ENCODE measurements at regions not wholly inside any gene's neighbourhood (a gene's known extent, or its start where the extent isn't known, plus 50 kb on each side); places are given as distances from the start of the nearest gene placed in this dataset.

DNA sequence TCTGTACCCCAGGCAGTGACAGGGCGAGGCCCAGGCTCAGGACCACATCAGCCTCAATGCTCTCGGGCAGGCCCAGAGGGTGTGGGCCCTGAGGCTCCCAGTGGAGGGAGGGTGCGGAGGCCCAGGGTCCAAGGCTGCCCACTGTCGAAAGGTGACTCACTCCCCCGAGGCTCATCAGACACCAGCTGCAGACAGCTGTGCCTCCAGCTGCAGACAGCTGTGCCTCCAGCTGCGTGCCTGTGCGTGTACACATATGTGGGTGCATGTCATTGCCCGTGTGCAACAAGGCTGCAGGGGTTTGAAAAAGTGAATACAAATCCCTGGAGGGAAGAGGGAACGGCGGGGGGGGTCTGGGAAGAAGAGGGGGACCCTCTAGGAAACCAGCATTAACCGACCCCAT lies 134.3 kb downstream of the BRD1 start:
- TF ChIP-seq, protein P1, sequence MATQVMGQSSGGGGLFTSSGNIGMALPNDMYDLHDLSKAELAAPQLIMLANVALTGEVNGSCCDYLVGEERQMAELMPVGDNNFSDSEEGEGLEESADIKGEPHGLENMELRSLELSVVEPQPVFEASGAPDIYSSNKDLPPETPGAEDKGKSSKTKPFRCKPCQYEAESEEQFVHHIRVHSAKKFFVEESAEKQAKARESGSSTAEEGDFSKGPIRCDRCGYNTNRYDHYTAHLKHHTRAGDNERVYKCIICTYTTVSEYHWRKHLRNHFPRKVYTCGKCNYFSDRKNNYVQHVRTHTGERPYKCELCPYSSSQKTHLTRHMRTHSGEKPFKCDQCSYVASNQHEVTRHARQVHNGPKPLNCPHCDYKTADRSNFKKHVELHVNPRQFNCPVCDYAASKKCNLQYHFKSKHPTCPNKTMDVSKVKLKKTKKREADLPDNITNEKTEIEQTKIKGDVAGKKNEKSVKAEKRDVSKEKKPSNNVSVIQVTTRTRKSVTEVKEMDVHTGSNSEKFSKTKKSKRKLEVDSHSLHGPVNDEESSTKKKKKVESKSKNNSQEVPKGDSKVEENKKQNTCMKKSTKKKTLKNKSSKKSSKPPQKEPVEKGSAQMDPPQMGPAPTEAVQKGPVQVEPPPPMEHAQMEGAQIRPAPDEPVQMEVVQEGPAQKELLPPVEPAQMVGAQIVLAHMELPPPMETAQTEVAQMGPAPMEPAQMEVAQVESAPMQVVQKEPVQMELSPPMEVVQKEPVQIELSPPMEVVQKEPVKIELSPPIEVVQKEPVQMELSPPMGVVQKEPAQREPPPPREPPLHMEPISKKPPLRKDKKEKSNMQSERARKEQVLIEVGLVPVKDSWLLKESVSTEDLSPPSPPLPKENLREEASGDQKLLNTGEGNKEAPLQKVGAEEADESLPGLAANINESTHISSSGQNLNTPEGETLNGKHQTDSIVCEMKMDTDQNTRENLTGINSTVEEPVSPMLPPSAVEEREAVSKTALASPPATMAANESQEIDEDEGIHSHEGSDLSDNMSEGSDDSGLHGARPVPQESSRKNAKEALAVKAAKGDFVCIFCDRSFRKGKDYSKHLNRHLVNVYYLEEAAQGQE (IDR thresholded peaks at IDR 0.05; ENCODE audit: insufficient read depth in 1 of 2, low read depth in 2 of 2, low read length in 1 of 2): no peak
- TF ChIP-seq TCF7L2 (IDR thresholded peaks at IDR 0.05; ENCODE audit: low read depth, low read length) (no peak), SIN3A (IDR thresholded peaks at IDR 0.05; ENCODE audit: borderline replicate concordance, insufficient read depth, low read depth, low read length) (no peak), POLR2AphosphoS5 (IDR thresholded peaks at IDR 0.05; ENCODE audit: low read depth, low read length) (no peak)
- TF ChIP-seq, protein P2, sequence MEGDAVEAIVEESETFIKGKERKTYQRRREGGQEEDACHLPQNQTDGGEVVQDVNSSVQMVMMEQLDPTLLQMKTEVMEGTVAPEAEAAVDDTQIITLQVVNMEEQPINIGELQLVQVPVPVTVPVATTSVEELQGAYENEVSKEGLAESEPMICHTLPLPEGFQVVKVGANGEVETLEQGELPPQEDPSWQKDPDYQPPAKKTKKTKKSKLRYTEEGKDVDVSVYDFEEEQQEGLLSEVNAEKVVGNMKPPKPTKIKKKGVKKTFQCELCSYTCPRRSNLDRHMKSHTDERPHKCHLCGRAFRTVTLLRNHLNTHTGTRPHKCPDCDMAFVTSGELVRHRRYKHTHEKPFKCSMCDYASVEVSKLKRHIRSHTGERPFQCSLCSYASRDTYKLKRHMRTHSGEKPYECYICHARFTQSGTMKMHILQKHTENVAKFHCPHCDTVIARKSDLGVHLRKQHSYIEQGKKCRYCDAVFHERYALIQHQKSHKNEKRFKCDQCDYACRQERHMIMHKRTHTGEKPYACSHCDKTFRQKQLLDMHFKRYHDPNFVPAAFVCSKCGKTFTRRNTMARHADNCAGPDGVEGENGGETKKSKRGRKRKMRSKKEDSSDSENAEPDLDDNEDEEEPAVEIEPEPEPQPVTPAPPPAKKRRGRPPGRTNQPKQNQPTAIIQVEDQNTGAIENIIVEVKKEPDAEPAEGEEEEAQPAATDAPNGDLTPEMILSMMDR (IDR thresholded peaks at IDR 0.05): no peak
- in situ Hi-C loops (cut with HindIII; ENCODE audit: low pct_unique_long_range_greater_than_20kb, low sequenced_read_pairs): no loop called here
- CTCF ChIA-PET: no interaction called here
- no peak for DNase-seq (ENCODE audit: low read depth, low spot score)
- POLR2A ChIA-PET: no interaction called here
- H3K4me1 ChIP-seq (ENCODE audit: control insufficient read depth, insufficient read depth, low read length): no peaks in the 10 kb centered on the region
- H3K4me3 ChIP-seq (ENCODE audit: low read depth in 2 of 2, low read length in 2 of 2): no peak overlapping the region
- no peaks in the 10 kb centered on the region for H3K9me3 ChIP-seq (ENCODE audit: control insufficient read depth, insufficient read depth, low read depth, low read length)
- no peaks in the 10 kb centered on the region for H3K36me3 ChIP-seq (ENCODE audit: control insufficient read depth, insufficient read depth, low read length)
- no peaks in the 10 kb centered on the region; the same call in 1 of the 2 replicates for H3K27me3 ChIP-seq (ENCODE audit: control insufficient read depth, insufficient read depth, low read length)
- H3K27ac ChIP-seq (ENCODE audit: low read length): no peak overlapping the region
- BruUV-seq (replicated peaks): no TSS peak
- intact Hi-C loops (cut with micrococcal nuclease; ENCODE audit: unreplicated experiment): no loop called here
- no peak for ATAC-seq

DNA sequence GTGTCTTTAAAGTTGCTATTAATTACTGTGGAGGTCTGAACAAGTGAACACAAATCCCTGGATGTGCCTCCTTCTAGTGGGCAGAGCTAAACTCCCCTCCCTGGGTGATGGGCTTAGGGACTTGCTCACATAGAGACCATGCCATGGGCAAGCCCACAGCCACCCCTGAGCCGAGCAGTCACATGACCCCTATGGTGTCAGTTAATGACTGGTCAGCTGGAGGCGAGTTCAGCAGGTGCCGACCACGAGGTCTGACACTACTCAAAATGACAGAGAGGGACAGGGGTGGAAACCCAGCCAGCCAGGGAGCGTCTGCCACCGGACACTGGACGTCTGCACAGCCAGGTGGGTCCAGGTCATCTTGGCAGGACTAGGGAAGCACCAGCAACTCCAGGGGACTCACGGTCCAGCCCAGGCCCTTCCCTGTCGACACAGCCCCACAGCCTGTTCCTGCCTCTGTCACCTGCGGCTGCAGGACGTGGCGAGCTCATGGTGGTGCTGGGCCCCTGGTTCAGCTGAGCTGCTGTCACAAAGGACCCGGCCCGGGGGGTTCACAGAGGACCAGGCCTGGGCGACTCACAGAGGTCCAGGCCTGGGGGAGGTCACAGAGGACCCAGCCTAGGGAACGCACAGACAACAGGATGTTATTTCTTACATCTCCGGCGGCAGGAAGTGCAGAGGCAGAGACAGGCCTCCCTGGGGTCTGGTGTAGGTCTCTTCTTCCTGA lies 135.0 kb downstream of the BRD1 start:
- no peak for ATAC-seq
- in situ Hi-C loops (cut with HindIII; ENCODE audit: low pct_unique_long_range_greater_than_20kb, low sequenced_read_pairs): no loop called here
- H3K27ac ChIP-seq (ENCODE audit: low read length): no peak overlapping the region
- intact Hi-C loops (cut with micrococcal nuclease; ENCODE audit: unreplicated experiment): no loop called here
- no peaks in the 10 kb centered on the region; the same call in 1 of the 2 replicates for H3K27me3 ChIP-seq (ENCODE audit: control insufficient read depth, insufficient read depth, low read length)
- TF ChIP-seq, protein P2 (IDR thresholded peaks at IDR 0.05): no peak
- TF ChIP-seq SIN3A (IDR thresholded peaks at IDR 0.05; ENCODE audit: borderline replicate concordance, insufficient read depth, low read depth, low read length) (no peak), POLR2AphosphoS5 (IDR thresholded peaks at IDR 0.05; ENCODE audit: low read depth, low read length) (no peak), TCF7L2 (IDR thresholded peaks at IDR 0.05; ENCODE audit: low read depth, low read length) (no peak)
- TF ChIP-seq, protein P1 (IDR thresholded peaks at IDR 0.05; ENCODE audit: insufficient read depth in 1 of 2, low read depth in 2 of 2, low read length in 1 of 2): no peak
- POLR2A ChIA-PET: no interaction called here
- no peaks in the 10 kb centered on the region for H3K4me1 ChIP-seq (ENCODE audit: control insufficient read depth, insufficient read depth, low read length)
- no TSS peak for BruUV-seq (replicated peaks)
- no peak for DNase-seq (ENCODE audit: low read depth, low spot score)
- no peaks in the 10 kb centered on the region for H3K9me3 ChIP-seq (ENCODE audit: control insufficient read depth, insufficient read depth, low read depth, low read length)
- CTCF ChIA-PET: no interaction called here
- H3K36me3 ChIP-seq (ENCODE audit: control insufficient read depth, insufficient read depth, low read length): no peaks in the 10 kb centered on the region
- H3K4me3 ChIP-seq (ENCODE audit: low read depth in 2 of 2, low read length in 2 of 2): no peak overlapping the region

Data from Panc1 (cell line).